HCT116 (cell line): ENCODE measurements at regions not wholly inside any gene's neighbourhood (a gene's known extent, or its start where the extent isn't known, plus 50 kb on each side); places are given as distances from the start of the nearest gene placed in this dataset.

Source experiments
- ATAC-seq: fragments of 200-7000 bp; cut with Tn5 transposase; 2 replicates; pipeline ENCODE4 v1.9.1; 2020; ENCODE audit warnings: mild to moderate bottlenecking, moderate library complexity
- BruUV-seq: library from RNA; stranded (reverse); fragments of 400-500 nt; replicated peaks from 2 replicates; lab custom pipeline; 2021; lab: Mats Ljungman, UMichigan
- CTCF ChIA-PET: fragments of 300-600 bp; sonication (Branson Sonifier 250); formaldehyde crosslinking; loops from one replicate; lab custom pipeline; 2021; ENCODE audit warnings: antibody characterized with exemption; lab: Charles Lee
- POLR2A ChIA-PET: fragments of 300-600, 350-600 bp; sonication (Branson Sonifier 250); formaldehyde crosslinking; loops from one replicate; lab custom pipeline; 2021; ENCODE audit warnings: antibody characterized with exemption; lab: Charles Lee
- RAD21 ChIA-PET, 2 experiments: fragments of 300-600 bp; sonication (Branson Sonifier 250); formaldehyde crosslinking; loops; one replicate each; lab custom pipeline; 2023; ENCODE audit warnings: low total read pairs in 2 of 2; ENCODE audit not compliant: uncharacterized antibody in 2 of 2, unreplicated experiment in 2 of 2, low non-redundant PET in 1 of 2; lab: Charles Lee
- DNase-seq: peaks from one replicate; pipeline ENCODE4 v3.0.0-alpha.2; 2010; ENCODE audit warnings: low read depth, low spot score
- H2AFZ ChIP-seq: fragments of 200-600 bp; shearing (Covaris generic), sonication (generic); 2 replicates; pipeline ENCODE4 v1.6.1; 2017; ENCODE audit warnings: low read depth, mixed run types, mixed read lengths, antibody characterized with exemption, low read length; ENCODE audit not compliant: poor library complexity, severe bottlenecking
- H3K27ac ChIP-seq: 2 replicates; pipeline ENCODE4 v1.5.1; 2012; ENCODE audit warnings: low read depth, low read length
- H3K27me3 ChIP-seq: fragments of 200-600 bp; sonication (generic); 2 replicates; pipeline ENCODE4 v1.6.1; 2016; ENCODE audit warnings: mixed run types, low read length, mixed read lengths; ENCODE audit not compliant: insufficient read depth
- H3K36me3 ChIP-seq, 2 experiments: fragments of 200-500 bp in 1 of 2; fragments of 200-600 bp in 1 of 2; sonication (Bioruptor generic) in 1 of 2; sonication (generic) in 1 of 2; 2 replicates each; pipeline versions ENCODE4 v1.5.1 to v1.6.1; 2014 to 2016; ENCODE audit warnings: low read length in 2 of 2, inconsistent platforms in 1 of 2, mixed read lengths in 1 of 2, mixed run types in 1 of 2; ENCODE audit not compliant: insufficient read depth in 2 of 2, control insufficient read depth in 1 of 2
- H3K4me1 ChIP-seq, 2 experiments: fragments of 200-600 bp in 1 of 2; sonication (generic) in 1 of 2; 2 replicates each; pipeline versions ENCODE4 v1.5.1 to v1.6.1; 2012 to 2017; ENCODE audit warnings: low read length in 2 of 2, inconsistent platforms in 1 of 2, mild to moderate bottlenecking in 1 of 2, mixed read lengths in 1 of 2, mixed run types in 1 of 2, moderate library complexity in 1 of 2; ENCODE audit not compliant: insufficient read depth in 2 of 2, control insufficient read depth in 1 of 2
- H3K4me2 ChIP-seq: fragments of 200-600 bp; sonication (generic); 2 replicates; pipeline ENCODE4 v1.6.1; 2017; ENCODE audit warnings: mixed run types, low read length, mixed read lengths
- H3K4me3 ChIP-seq, 2 experiments: fragments of 200-600 bp in 1 of 2; sonication (generic) in 1 of 2; replicated peaks in 1 of 2; 2 replicates each; pipeline ENCODE4 v1.5.1; 2011 to 2016; ENCODE audit warnings: low read length in 2 of 2, control low read depth in 1 of 2, low read depth in 1 of 2, mild to moderate bottlenecking in 1 of 2, mixed read lengths in 1 of 2, mixed run types in 1 of 2
- H3K79me2 ChIP-seq: fragments of 200-600 bp; sonication (generic); 2 replicates; pipeline ENCODE4 v1.6.1; 2017; ENCODE audit warnings: mild to moderate bottlenecking, mixed run types, low read length, moderate library complexity, mixed read lengths; ENCODE audit not compliant: insufficient read depth
- H3K9ac ChIP-seq: fragments of 200-600 bp; sonication (generic); 2 replicates; pipeline ENCODE4 v1.6.1; 2016; ENCODE audit warnings: low read length, mixed read lengths
- H3K9me2 ChIP-seq: fragments of 200-600 bp; sonication (generic), shearing (Covaris generic); 2 replicates; pipeline ENCODE4 v1.6.1; 2017; ENCODE audit warnings: mixed run types, mild to moderate bottlenecking, moderate library complexity; ENCODE audit not compliant: insufficient read depth
- H3K9me3 ChIP-seq, 2 experiments: fragments of 200-500 bp in 1 of 2; fragments of 200-600 bp in 1 of 2; sonication (Bioruptor generic) in 1 of 2; sonication (generic) in 1 of 2; 2 replicates each; pipeline ENCODE4 v1.6.1; 2014 to 2017; ENCODE audit warnings: low read length in 2 of 2, mixed read lengths in 2 of 2, inconsistent platforms in 1 of 2, low read depth in 1 of 2, mild to moderate bottlenecking in 1 of 2, mixed run types in 1 of 2, moderate library complexity in 1 of 2; ENCODE audit not compliant: control insufficient read depth in 1 of 2, insufficient read depth in 1 of 2
- H4K20me1 ChIP-seq: fragments of 200-600 bp; sonication (generic), shearing (Covaris generic); 2 replicates; pipeline ENCODE4 v1.6.1; 2017; ENCODE audit warnings: mixed run types, mild to moderate bottlenecking, moderate library complexity; ENCODE audit not compliant: insufficient read depth
- EZH2phosphoT487 ChIP-seq: fragments of 200-600 bp; IDR thresholded peaks from 2 replicates; pipeline ENCODE4 v1.6.1; 2018; ENCODE audit warnings: antibody characterized with exemption, borderline replicate concordance
- FOSL1 ChIP-seq: IDR thresholded peaks from 2 replicates; pipeline ENCODE4 v1.6.1; 2012; ENCODE audit warnings: low read depth
- JUND ChIP-seq: IDR thresholded peaks from 2 replicates; pipeline ENCODE4 v1.6.1; 2012
- POLR2AphosphoS5 ChIP-seq: IDR thresholded peaks from 2 replicates; pipeline ENCODE4 v1.6.1; 2011; ENCODE audit warnings: mild to moderate bottlenecking, low read depth, low read length, moderate library complexity
- RAD21 ChIP-seq: IDR thresholded peaks from 2 replicates; pipeline ENCODE4 v1.6.1; 2012; ENCODE audit warnings: low read depth, mild to moderate bottlenecking
- SIN3A ChIP-seq: IDR thresholded peaks from 2 replicates; pipeline ENCODE4 v1.6.1; 2012; ENCODE audit warnings: low read depth
- ZNF274 ChIP-seq: fragments of 200-500 bp; sonication (Bioruptor generic); IDR thresholded peaks from 2 replicates; pipeline ENCODE4 v1.6.1; 2014; ENCODE audit warnings: mild to moderate bottlenecking, low read depth, low read length, inconsistent platforms
- intact Hi-C: fragments of 100-400 bp; cut with micrococcal nuclease; formaldehyde crosslinking; loops from 2 replicates; pipeline ENCODE4 v1.10.0; 2022
- TF ChIP-seq, protein P1 (sequence below), 3 experiments: fragments of 200-600 bp in 1 of 3; sonication (generic) in 1 of 3; IDR thresholded peaks in 2 of 3; conservative IDR thresholded peaks in 1 of 3; 2 replicates each; pipeline ENCODE4 v1.5.1; 2012 to 2017; ENCODE audit warnings: low read depth in 2 of 3, low read length in 2 of 3, antibody characterized with exemption in 1 of 3, borderline replicate concordance in 1 of 3, control low read depth in 1 of 3, mild to moderate bottlenecking in 1 of 3, mixed read lengths in 1 of 3, mixed run types in 1 of 3, moderate library complexity in 1 of 3; ENCODE audit not compliant: insufficient read depth in 1 of 3
- TF ChIP-seq, protein P2 (sequence below): IDR thresholded peaks from 2 replicates; pipeline ENCODE4 v1.6.1; 2012; ENCODE audit warnings: low read depth

DNA sequence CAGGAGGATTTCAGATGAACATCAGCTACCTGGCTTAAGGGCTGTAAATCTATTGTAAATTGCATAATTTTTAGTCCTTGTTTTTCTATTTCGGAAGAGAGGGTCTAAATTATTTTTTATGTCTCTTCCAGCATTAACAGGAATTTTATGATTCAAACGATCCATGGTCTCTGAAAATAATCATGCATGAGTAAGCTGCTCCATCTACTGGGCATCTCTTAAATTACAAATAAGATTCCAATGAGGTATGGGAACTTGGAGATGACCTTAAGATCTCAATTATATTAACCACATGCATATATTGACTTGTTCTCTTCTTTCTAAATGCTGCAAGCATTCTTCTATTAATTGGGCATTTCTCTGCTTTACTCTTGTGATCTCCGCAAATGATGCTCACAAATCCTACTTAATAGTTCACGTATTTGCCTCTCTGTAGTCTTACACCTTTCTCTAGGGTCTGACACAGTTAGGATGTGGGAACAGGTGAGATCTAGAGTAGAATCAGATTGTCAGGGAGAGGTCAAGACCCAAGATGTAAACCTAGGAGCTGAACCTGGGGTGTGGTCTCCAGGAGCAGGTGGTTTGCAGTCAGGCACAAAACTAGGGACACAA lies 86.9 kb downstream of the NUDT12 start:
- Histone ChIP-seq H3K9me3 (no peaks in the 10 kb centered on the region), H4K20me1 (no peaks in the 10 kb centered on the region)
- TF ChIP-seq JUND, result no peak
- TF ChIP-seq, protein P1, sequence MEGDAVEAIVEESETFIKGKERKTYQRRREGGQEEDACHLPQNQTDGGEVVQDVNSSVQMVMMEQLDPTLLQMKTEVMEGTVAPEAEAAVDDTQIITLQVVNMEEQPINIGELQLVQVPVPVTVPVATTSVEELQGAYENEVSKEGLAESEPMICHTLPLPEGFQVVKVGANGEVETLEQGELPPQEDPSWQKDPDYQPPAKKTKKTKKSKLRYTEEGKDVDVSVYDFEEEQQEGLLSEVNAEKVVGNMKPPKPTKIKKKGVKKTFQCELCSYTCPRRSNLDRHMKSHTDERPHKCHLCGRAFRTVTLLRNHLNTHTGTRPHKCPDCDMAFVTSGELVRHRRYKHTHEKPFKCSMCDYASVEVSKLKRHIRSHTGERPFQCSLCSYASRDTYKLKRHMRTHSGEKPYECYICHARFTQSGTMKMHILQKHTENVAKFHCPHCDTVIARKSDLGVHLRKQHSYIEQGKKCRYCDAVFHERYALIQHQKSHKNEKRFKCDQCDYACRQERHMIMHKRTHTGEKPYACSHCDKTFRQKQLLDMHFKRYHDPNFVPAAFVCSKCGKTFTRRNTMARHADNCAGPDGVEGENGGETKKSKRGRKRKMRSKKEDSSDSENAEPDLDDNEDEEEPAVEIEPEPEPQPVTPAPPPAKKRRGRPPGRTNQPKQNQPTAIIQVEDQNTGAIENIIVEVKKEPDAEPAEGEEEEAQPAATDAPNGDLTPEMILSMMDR (IDR thresholded peaks at IDR 0.05 in 2 of 3, conservative IDR thresholded peaks at IDR 0.05 in 1 of 3; ENCODE audit: borderline replicate concordance in 1 of 3, insufficient read depth in 1 of 3, low read depth in 2 of 3, low read length in 2 of 3), result peak; percentile 49 to 78 (median 64)
- TF ChIP-seq RAD21, result peak; percentile 84
- TF ChIP-seq, all 23 proteins: peak for 2
- intact Hi-C loops, result loop anchor here (1.0 to 10.0 kb wide), 4 partner anchors 243 to 921 kb away; no protein-coding TSS in a partner anchor
- H3K79me2 ChIP-seq, result no peaks in the 10 kb centered on the region
- H3K4me1 ChIP-seq, result no peaks in the 10 kb centered on the region
- H3K9ac ChIP-seq, result no peak overlapping the region
- ChIA-PET RAD21 (interaction anchor here (0.7 to 1.6 kb wide), 4 partner anchors 9 to 259 kb away, joined by 3 to 8 read pairs (median 4); no protein-coding TSS in a partner anchor), POLR2A (interaction anchor here (1.0 kb wide), 1 partner anchor 10 kb away, joined by 3 read pairs; no protein-coding TSS in a partner anchor), CTCF (interaction anchor here (0.7 to 3.9 kb wide), 6 partner anchors 10 to 891 kb away, joined by 3 to 42 read pairs (median 4); partner anchors contain the start of gene MACIR)
- no peak overlapping the region for H3K4me3 ChIP-seq
- no peak overlapping the region for H3K27ac ChIP-seq
- peak; percentile 33 for DNase-seq
- no peaks in the 10 kb centered on the region for H3K9me2 ChIP-seq
- ATAC-seq, result peak; percentile 85
- BruUV-seq, result no TSS peak
- H3K36me3 ChIP-seq, result no peaks in the 10 kb centered on the region
- H2AFZ ChIP-seq, result peak overlapping the region; percentile 20
- H3K4me2 ChIP-seq, result no peak overlapping the region
- H3K27me3 ChIP-seq, result no peaks in the 10 kb centered on the region

DNA sequence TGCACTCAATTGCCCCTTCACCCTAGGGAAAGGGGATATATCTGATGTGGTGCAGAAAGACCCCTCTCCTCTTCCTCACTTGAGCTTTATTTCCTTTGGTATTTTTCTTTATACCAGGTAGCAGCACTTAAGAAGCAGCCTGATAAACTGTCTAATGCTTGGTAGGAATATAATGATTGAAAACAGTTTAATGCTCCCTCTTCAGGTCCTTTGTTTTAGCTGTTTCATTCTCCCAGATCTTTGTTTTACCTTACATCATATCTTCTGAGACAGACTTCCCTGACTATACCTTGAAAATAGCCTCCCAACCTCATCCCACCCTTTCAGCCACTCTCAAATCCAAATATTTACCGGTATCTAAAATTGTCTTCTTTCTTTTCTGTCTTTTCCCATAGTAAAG lies 87.9 kb downstream of the NUDT12 start:
- intact Hi-C loops, result loop anchor here (1.0 to 10.0 kb wide), 4 partner anchors 242 to 920 kb away; no protein-coding TSS in a partner anchor
- no peak overlapping the region for H3K4me3 ChIP-seq
- DNase-seq (no peak), ATAC-seq (no peak)
- ChIA-PET CTCF (interaction anchor here (1.2 to 3.9 kb wide), 4 partner anchors 11 to 250 kb away, joined by 3 to 42 read pairs (median 7); partner anchors contain the start of gene MACIR), POLR2A (no interaction called here), RAD21 (interaction anchor here in 1 of 2 experiments (1.0 to 1.6 kb wide), 2 partner anchors 82 to 242 kb away, joined by 4 to 8 read pairs; no protein-coding TSS in a partner anchor)
- no peaks in the 10 kb centered on the region for H3K9me3 ChIP-seq
- no peak overlapping the region for H2AFZ ChIP-seq
- H3K9me2 ChIP-seq, result no peaks in the 10 kb centered on the region
- H3K27ac ChIP-seq, result no peak overlapping the region
- no peaks in the 10 kb centered on the region for H3K36me3 ChIP-seq
- H3K4me2 ChIP-seq, result no peak overlapping the region
- H3K79me2 ChIP-seq, result no peaks in the 10 kb centered on the region
- no peaks in the 10 kb centered on the region for H4K20me1 ChIP-seq
- H3K4me1 ChIP-seq, result no peaks in the 10 kb centered on the region
- no peak overlapping the region for H3K9ac ChIP-seq
- no peaks in the 10 kb centered on the region for H3K27me3 ChIP-seq
- BruUV-seq, result no TSS peak
- no peak for TF ChIP-seq POLR2AphosphoS5
- TF ChIP-seq FOSL1, result no peak
- TF ChIP-seq, protein P2, sequence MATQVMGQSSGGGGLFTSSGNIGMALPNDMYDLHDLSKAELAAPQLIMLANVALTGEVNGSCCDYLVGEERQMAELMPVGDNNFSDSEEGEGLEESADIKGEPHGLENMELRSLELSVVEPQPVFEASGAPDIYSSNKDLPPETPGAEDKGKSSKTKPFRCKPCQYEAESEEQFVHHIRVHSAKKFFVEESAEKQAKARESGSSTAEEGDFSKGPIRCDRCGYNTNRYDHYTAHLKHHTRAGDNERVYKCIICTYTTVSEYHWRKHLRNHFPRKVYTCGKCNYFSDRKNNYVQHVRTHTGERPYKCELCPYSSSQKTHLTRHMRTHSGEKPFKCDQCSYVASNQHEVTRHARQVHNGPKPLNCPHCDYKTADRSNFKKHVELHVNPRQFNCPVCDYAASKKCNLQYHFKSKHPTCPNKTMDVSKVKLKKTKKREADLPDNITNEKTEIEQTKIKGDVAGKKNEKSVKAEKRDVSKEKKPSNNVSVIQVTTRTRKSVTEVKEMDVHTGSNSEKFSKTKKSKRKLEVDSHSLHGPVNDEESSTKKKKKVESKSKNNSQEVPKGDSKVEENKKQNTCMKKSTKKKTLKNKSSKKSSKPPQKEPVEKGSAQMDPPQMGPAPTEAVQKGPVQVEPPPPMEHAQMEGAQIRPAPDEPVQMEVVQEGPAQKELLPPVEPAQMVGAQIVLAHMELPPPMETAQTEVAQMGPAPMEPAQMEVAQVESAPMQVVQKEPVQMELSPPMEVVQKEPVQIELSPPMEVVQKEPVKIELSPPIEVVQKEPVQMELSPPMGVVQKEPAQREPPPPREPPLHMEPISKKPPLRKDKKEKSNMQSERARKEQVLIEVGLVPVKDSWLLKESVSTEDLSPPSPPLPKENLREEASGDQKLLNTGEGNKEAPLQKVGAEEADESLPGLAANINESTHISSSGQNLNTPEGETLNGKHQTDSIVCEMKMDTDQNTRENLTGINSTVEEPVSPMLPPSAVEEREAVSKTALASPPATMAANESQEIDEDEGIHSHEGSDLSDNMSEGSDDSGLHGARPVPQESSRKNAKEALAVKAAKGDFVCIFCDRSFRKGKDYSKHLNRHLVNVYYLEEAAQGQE, result no peak
- TF ChIP-seq ZNF274, result no peak
- TF ChIP-seq, protein P1 (IDR thresholded peaks at IDR 0.05 in 2 of 3, conservative IDR thresholded peaks at IDR 0.05 in 1 of 3; ENCODE audit: borderline replicate concordance in 1 of 3, insufficient read depth in 1 of 3, low read depth in 2 of 3, low read length in 2 of 3), result no peak
- TF ChIP-seq SIN3A, result no peak
- TF ChIP-seq EZH2phosphoT487, result no peak
